HG02623 (cell line): ENCODE measurements at regions not wholly inside any gene's neighbourhood (a gene's known extent, or its start where the extent isn't known, plus 50 kb on each side); places are given as distances from the start of the nearest gene placed in this dataset.

Source experiments
- ATAC-seq: cut with Tn5 transposase; IDR thresholded peaks from one replicate; pipeline ENCODE4 v1.9.1; 2021; ENCODE audit warnings: moderate library complexity; ENCODE audit not compliant: unreplicated experiment

DNA sequence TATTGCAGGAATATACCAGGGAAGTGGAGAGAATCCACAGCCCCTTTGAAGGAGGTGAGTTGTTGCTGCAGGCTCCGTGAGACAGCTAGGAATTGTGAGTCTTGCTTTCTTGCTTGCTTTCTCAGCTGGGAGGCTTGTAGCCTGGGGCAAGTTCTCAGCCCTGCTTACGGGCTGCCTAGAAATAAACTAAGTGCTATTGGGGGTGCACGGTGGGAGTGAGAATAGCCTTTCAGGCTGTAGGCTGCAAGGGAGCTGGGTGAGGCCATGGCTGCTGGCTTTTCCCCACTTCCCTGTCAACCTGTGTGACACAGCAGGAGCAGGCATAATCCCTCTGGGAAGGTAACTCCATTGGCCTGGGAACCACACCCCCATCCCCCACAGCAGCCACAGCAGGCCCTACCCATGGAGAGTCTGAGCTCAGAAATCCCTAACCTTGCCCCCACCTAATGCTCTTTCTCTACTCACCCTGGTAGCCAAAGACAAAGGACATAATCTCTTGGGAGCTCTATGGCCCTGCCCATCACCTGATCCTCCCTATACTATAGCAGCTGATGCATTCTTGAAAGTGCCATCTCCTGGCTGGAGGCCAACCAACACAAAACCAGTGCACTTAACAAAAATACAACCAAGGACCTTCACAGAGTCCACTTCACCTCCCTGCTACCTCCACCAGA is 113.0 kb downstream of the MMRN1 start:
- ATAC-seq: no peak

DNA sequence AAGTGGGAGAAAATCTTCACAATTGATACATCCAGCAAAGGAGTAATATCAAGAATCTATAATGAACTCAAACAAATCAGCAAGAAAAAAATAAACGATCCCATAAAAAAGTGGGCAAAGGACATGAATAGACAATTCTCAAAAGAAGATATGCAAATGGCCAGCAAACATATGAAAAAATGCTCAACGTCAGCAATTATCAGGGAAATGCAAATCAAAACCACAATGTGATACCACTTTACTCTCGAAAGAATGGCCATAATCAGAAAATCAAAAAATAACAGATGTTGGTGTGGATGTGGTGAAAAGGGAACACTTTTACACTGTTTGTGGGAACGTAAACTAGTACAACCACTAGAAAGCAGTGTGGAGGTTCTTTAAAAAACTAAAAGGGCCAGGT is 114.3 kb upstream of the CCSER1 start:
- ATAC-seq: no peak

DNA sequence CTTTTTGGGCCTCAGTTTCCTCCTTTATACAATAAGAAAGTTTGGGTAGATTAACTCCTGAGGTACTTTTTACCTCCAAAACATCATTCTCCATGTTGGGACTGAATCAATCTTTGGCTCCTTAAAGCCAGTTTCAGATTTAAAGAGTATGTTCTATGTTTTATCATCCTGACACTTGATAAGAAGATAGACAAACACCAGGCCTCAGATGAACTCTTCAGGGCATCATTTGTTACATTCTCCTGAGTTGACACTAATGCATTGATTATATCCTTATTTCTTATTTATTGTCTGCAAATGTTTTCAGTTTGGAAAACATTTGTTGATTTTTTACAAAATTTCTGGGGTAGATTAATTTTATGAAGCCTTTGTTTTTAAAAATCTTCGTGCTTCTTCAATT is 102.7 kb upstream of the CCSER1 start:
- ATAC-seq: no peak

- ATAC-seq: no peak
Observed at GRCh38 chr4:90025248-90025647, 101.9 kb upstream of the CCSER1 start.

- peak; percentile 88 for ATAC-seq
Observed at GRCh38 chr4:90027565-90027964, 99.6 kb upstream of the CCSER1 start.

DNA sequence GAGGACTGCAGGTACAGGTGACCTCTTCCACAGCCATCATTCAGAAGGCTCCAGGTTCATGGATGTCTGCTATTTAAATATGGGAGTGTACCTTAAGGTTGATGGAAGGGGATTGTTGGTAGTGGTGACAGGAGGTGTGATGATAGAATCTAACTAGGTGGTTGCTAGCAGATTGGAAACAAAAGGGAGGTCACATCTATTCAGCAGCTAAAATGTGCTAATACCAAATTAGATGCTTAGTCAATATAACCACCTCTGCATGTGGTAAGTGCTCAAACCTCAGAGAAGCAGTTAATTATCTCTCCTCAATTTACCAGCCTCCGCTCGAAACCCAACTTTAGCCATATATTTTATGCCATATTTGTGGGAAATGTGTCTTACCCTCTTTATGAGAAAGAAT is 98.7 kb upstream of the CCSER1 start:
- no peak for ATAC-seq

- ATAC-seq: no peak
Observed at GRCh38 chr4:90030202-90030601, 97.0 kb upstream of the CCSER1 start.

- no peak for ATAC-seq
Observed at GRCh38 chr4:90030953-90031352, 96.2 kb upstream of the CCSER1 start.

GRCh38 chr4:90039122-90039521 is 88.1 kb upstream of the CCSER1 start:
- no peak for ATAC-seq

- ATAC-seq: no peak
Observed at GRCh38 chr4:90051999-90052398, 75.2 kb upstream of the CCSER1 start.

DNA sequence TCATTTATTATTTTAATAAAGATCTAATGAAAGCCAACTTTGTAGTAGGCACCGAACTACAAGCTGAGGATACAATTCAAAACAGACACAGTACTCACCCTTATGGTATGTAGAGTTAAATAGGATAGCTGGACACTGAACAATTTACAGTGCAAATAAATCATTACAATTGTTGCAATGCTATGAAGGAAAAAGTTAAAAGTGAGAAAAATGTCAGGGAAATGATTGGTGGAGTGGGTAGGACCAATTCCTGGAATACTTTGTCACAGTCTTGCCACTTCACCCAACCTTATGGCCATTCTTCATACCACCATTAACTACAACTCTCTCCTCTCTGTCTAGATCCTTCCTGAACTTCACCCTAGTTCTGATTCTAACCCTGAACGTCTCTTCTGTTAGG is 70.1 kb upstream of the CCSER1 start:
- ATAC-seq: no peak

GRCh38 chr4:90060039-90060438 is 67.2 kb upstream of the CCSER1 start:
- ATAC-seq: no peak

- ATAC-seq: no peak
Observed at GRCh38 chr4:90061881-90062280, 65.3 kb upstream of the CCSER1 start.

GRCh38 chr4:90064196-90064595 is 63.0 kb upstream of the CCSER1 start:
- ATAC-seq: no peak

- ATAC-seq: no peak
Observed at GRCh38 chr4:90069151-90069550, 58.0 kb upstream of the CCSER1 start.

DNA sequence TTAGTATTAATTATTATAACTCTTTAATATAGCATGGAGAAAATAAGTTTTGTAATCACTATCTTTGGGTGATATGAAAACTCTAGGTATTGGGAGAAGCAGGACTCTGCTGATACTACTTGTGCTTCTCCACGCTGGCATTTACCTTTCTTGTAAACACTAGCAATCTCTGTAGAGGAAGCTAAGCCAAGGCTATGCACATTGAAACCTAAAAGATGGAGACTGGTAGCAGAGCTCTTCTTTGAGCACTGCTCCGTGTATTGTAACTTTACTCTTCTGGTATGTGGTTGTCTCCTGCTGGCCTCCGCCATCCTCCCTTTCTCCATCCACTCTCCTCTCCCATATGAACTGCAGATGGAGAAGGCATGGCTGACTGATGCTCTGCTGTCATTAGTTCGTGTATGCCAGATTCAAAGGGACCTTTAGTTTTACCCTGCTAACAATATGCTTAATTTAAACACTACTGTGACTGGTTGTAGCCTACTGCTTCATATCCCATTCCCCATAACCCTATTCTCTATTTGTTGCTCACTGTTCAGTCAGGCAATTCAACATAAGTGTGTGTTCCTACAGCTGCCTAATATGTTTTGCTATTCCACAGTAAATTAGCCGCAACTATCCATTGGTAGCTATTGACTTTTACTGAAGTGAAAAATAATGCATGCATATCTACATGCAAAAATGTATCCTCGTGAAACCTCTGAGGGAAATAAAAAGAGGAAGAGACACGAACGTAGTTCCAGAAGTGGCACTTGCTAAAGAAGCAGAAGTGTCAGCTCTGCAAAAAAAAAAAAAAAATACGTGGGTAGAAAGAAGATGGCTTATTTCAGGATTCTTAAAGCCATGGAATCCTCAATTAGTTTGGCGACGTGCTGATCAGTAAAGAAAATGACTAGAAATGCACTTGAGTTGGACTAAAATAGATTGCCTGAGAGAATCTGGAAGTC is 55.6 kb upstream of the CCSER1 start:
- ATAC-seq: peak; percentile 56

GRCh38 chr4:90074322-90074886 is 52.8 kb upstream of the CCSER1 start:
- ATAC-seq: no peak
